H1 (cell line): ENCODE measurements at regions not wholly inside any gene's neighbourhood (a gene's known extent, or its start where the extent isn't known, plus 50 kb on each side); places are given as distances from the start of the nearest gene placed in this dataset.

Source experiments
- CTCF ChIA-PET: fragments of 300-600 bp; sonication (Branson Sonifier 250); formaldehyde crosslinking; loops from one replicate; lab custom pipeline; 2021; ENCODE audit not compliant: partially characterized antibody; lab: Charles Lee
- POLR2A ChIA-PET: fragments of 300-600 bp; sonication (Branson Sonifier 250); formaldehyde crosslinking; loops from one replicate; lab custom pipeline; 2021; ENCODE audit warnings: inconsistent platforms; ENCODE audit not compliant: partially characterized antibody; lab: Charles Lee
- DNase-seq, 2 experiments: peaks; one replicate each; pipeline versions ENCODE4 v3.0.0 to v3.0.0-alpha.2; 2010 to 2022; ENCODE audit warnings: low spot score in 2 of 2, low read depth in 1 of 2, mixed read lengths in 1 of 2
- FAIRE-seq: peaks from 2 replicates; lab custom pipeline; 2011; peaks lifted over from hg19 to GRCh38; lab: Jason Lieb, UNC
- H2AFZ ChIP-seq: 2 replicates; pipeline ENCODE4 v1.8.1; 2012; ENCODE audit warnings: low read length, inconsistent platforms
- H2AK5ac ChIP-seq: 2 replicates; pipeline ENCODE4 v1.6.1; 2013; ENCODE audit warnings: low read depth, low read length
- H2BK120ac ChIP-seq: replicated peaks from 2 replicates; pipeline ENCODE3; 2013; ENCODE audit warnings: low read depth, low read length, inconsistent platforms
- H2BK12ac ChIP-seq: 2 replicates; pipeline ENCODE4 v1.6.1; 2013; ENCODE audit warnings: low read depth, low read length
- H2BK15ac ChIP-seq: 2 replicates; pipeline ENCODE4 v1.6.1; 2013; ENCODE audit warnings: low read length
- H2BK20ac ChIP-seq: 2 replicates; pipeline ENCODE4 v1.6.1; 2013; ENCODE audit warnings: low read length
- H2BK5ac ChIP-seq: 2 replicates; pipeline ENCODE4 v1.6.1; 2013; ENCODE audit warnings: low read depth, low read length
- H3K14ac ChIP-seq: 2 replicates; pipeline ENCODE4 v1.6.1; 2013; ENCODE audit warnings: inconsistent platforms; ENCODE audit not compliant: insufficient read length
- H3K18ac ChIP-seq: 2 replicates; pipeline ENCODE4 v1.6.1; 2013; ENCODE audit warnings: low read length; ENCODE audit errors: extremely low read depth
- H3K23ac ChIP-seq: 2 replicates; pipeline ENCODE4 v1.6.1; 2013; ENCODE audit warnings: inconsistent platforms; ENCODE audit not compliant: insufficient read length
- H3K23me2 ChIP-seq: 2 replicates; pipeline ENCODE4 v1.6.1; 2013; ENCODE audit warnings: low read depth, low read length
- H3K27ac ChIP-seq: 2 replicates; pipeline ENCODE4 v1.6.1; 2011; ENCODE audit warnings: low read depth, low read length, inconsistent platforms
- H3K27me3 ChIP-seq, 4 experiments: replicated peaks in 1 of 4; 1 replicate in 1 of 4; 2 replicates in 3 of 4; pipeline versions ENCODE4 v1.6.1 to v1.8.1; 2011 to 2013; ENCODE audit warnings: low read length in 3 of 4, mild to moderate bottlenecking in 3 of 4, inconsistent platforms in 2 of 4, mixed read lengths in 2 of 4, moderate library complexity in 1 of 4; ENCODE audit not compliant: control insufficient read depth in 3 of 4, insufficient read depth in 3 of 4; ENCODE audit errors: extremely low read depth in 1 of 4
- H3K36me3 ChIP-seq, 4 experiments: 2 replicates each; pipeline versions ENCODE4 v1.6.1 to v1.8.1; 2011 to 2013; ENCODE audit warnings: mild to moderate bottlenecking in 4 of 4, low read length in 3 of 4, moderate library complexity in 2 of 4, control low read depth in 1 of 4, inconsistent platforms in 1 of 4; ENCODE audit not compliant: insufficient read depth in 4 of 4, control insufficient read depth in 2 of 4
- H3K4ac ChIP-seq: replicated peaks from 2 replicates; pipeline ENCODE3; 2013; ENCODE audit warnings: low read length, low read depth, mixed read lengths, inconsistent platforms; ENCODE audit not compliant: insufficient read length
- H3K4me1 ChIP-seq, 4 experiments: replicated peaks in 1 of 4; 1 replicate in 1 of 4; 2 replicates in 3 of 4; pipeline versions ENCODE4 v1.6.1 to v1.8.1; 2011 to 2013; ENCODE audit warnings: low read length in 3 of 4, inconsistent platforms in 2 of 4, mixed read lengths in 1 of 4; ENCODE audit not compliant: insufficient read depth in 4 of 4, control insufficient read depth in 3 of 4
- H3K4me2 ChIP-seq, 2 experiments: 2 replicates each; pipeline versions ENCODE4 v1.6.1 to v1.8.1; 2011 to 2013; ENCODE audit warnings: low read depth in 2 of 2, low read length in 2 of 2, control low read depth in 1 of 2, inconsistent platforms in 1 of 2, mild to moderate bottlenecking in 1 of 2; ENCODE audit not compliant: insufficient read depth in 1 of 2
- H3K4me3 ChIP-seq, 4 experiments: fragments of 200-600, 300-600 bp in 1 of 4; sonication (generic), shearing (Covaris generic), sonication (Bioruptor Twin) in 1 of 4; 2 replicates each; pipeline versions ENCODE4 v1.5.1 to v1.8.1; 2011 to 2016; ENCODE audit warnings: low read length in 4 of 4, low read depth in 3 of 4, control low read depth in 2 of 4, inconsistent platforms in 2 of 4, mild to moderate bottlenecking in 2 of 4, mixed read lengths in 1 of 4, moderate library complexity in 1 of 4; ENCODE audit not compliant: insufficient read depth in 2 of 4; ENCODE audit errors: extremely low read depth in 1 of 4
- H3K56ac ChIP-seq: replicated peaks from 2 replicates; pipeline ENCODE3; 2013; ENCODE audit warnings: low read depth, mild to moderate bottlenecking, mixed read lengths, low read length, inconsistent platforms; ENCODE audit not compliant: insufficient read length
- H3K79me1 ChIP-seq: 2 replicates; pipeline ENCODE4 v1.6.1; 2013; ENCODE audit warnings: low read depth, low read length, control low read depth
- H3K79me2 ChIP-seq, 2 experiments: 2 replicates each; pipeline versions ENCODE4 v1.6.1 to v1.8.1; 2012 to 2013; ENCODE audit warnings: low read length in 2 of 2, mild to moderate bottlenecking in 2 of 2, inconsistent platforms in 1 of 2; ENCODE audit not compliant: insufficient read depth in 2 of 2, control insufficient read depth in 1 of 2
- H3K9ac ChIP-seq, 4 experiments: replicated peaks in 1 of 4; 1 replicate in 1 of 4; 2 replicates in 3 of 4; pipeline versions ENCODE4 v1.6.1 to v1.8.1; 2011 to 2013; ENCODE audit warnings: low read depth in 3 of 4, low read length in 3 of 4, control low read depth in 2 of 4, mild to moderate bottlenecking in 2 of 4, moderate library complexity in 2 of 4, inconsistent platforms in 1 of 4; ENCODE audit errors: extremely low read depth in 1 of 4
- H3K9me3 ChIP-seq, 2 experiments: 2 replicates each; pipeline versions ENCODE4 v1.6.1 to v1.8.1; 2012 to 2013; ENCODE audit warnings: mild to moderate bottlenecking in 2 of 2, moderate library complexity in 2 of 2, control low read depth in 1 of 2, inconsistent platforms in 1 of 2, low read depth in 1 of 2, low read length in 1 of 2, mixed read lengths in 1 of 2; ENCODE audit not compliant: insufficient read depth in 2 of 2
- H4K20me1 ChIP-seq, 2 experiments: replicated peaks in 1 of 2; 2 replicates each; pipeline versions ENCODE3 to v1.8.1; 2011 to 2013; ENCODE audit warnings: inconsistent platforms in 2 of 2, low read length in 2 of 2, mild to moderate bottlenecking in 1 of 2; ENCODE audit not compliant: insufficient read depth in 2 of 2, control insufficient read depth in 1 of 2
- H4K5ac ChIP-seq: 2 replicates; pipeline ENCODE4 v1.6.1; 2013; ENCODE audit warnings: low read length, low read depth, mixed read lengths, inconsistent platforms; ENCODE audit not compliant: insufficient read length
- H4K8ac ChIP-seq: 2 replicates; pipeline ENCODE4 v1.8.0; 2013; ENCODE audit warnings: mild to moderate bottlenecking, moderate library complexity, low read length, inconsistent platforms; ENCODE audit not compliant: insufficient read depth; ENCODE audit errors: extremely low read depth
- H4K91ac ChIP-seq: replicated peaks from 2 replicates; pipeline ENCODE3; 2013; ENCODE audit warnings: low read length, mixed read lengths, inconsistent platforms; ENCODE audit not compliant: insufficient read length
- ASH2L ChIP-seq: fragments of 200-600, 300-600 bp; sonication (generic); IDR thresholded peaks from one replicate; pipeline ENCODE4 v1.7.1; 2017; ENCODE audit warnings: low read length
- BCL11A ChIP-seq, 2 experiments: IDR thresholded peaks; one replicate each; pipeline ENCODE4 v1.6.1; 2011; ENCODE audit warnings: low read depth in 2 of 2, low read length in 2 of 2, mild to moderate bottlenecking in 2 of 2
- HDAC2 ChIP-seq, 2 experiments: fragments of 300-600 bp in 1 of 2; sonication (generic) in 1 of 2; IDR thresholded peaks; 2 replicates each; pipeline ENCODE4 v1.6.1; 2011 to 2012; ENCODE audit warnings: low read depth in 2 of 2, low read length in 2 of 2, mild to moderate bottlenecking in 2 of 2, moderate library complexity in 2 of 2, borderline replicate concordance in 1 of 2, inconsistent platforms in 1 of 2
- MAFK ChIP-seq: IDR thresholded peaks from 2 replicates; pipeline ENCODE4 v1.6.1; 2012; ENCODE audit warnings: low read depth, mild to moderate bottlenecking, improper control_type of control experiment, low read length
- MAX ChIP-seq: IDR thresholded peaks from 2 replicates; pipeline ENCODE4 v1.6.1; 2012; ENCODE audit warnings: inconsistent platforms
- POU5F1 ChIP-seq: IDR thresholded peaks from 2 replicates; pipeline ENCODE4 v1.6.1; 2011; ENCODE audit warnings: low read depth, mild to moderate bottlenecking, low read length, moderate library complexity
- RFX5 ChIP-seq: IDR thresholded peaks from 2 replicates; pipeline ENCODE4 v1.6.1; 2011; ENCODE audit warnings: low read depth, low read length, improper control_type of control experiment, borderline replicate concordance
- SIRT6 ChIP-seq: IDR thresholded peaks from one replicate; pipeline ENCODE4 v1.7.1; 2012; ENCODE audit warnings: low read length, inconsistent platforms
- SIX5 ChIP-seq: IDR thresholded peaks from 2 replicates; pipeline ENCODE4 v1.6.1; 2011; ENCODE audit warnings: mild to moderate bottlenecking, low read depth, low read length
- SP1 ChIP-seq: IDR thresholded peaks from 2 replicates; pipeline ENCODE4 v1.6.1; 2011; ENCODE audit warnings: low read depth, low read length
- WGBS, 2 experiments: shearing (Covaris generic) in 1 of 2; methylation state at CpG; one replicate each; pipeline versions ENCODE4 v1.1.6 to v1.1.7; 2013 to 2015; ENCODE audit warnings: low lambda C conversion rate in 2 of 2, mixed read lengths in 2 of 2, inconsistent platforms in 1 of 2, low coverage in 1 of 2, missing lambda C conversion rate in 1 of 2; ENCODE audit not compliant: insufficient replicate concordance in 2 of 2, insufficient coverage in 1 of 2, insufficient read length in 1 of 2; ENCODE audit errors: extremely low coverage in 1 of 2, missing lambda C conversion rate in 1 of 2; 5-methylcytosine and 5-hydroxymethylcytosine counted together

GRCh38 chr7:156282816-156283215 lies 357.8 kb upstream of the RNF32 start:
- no peak overlapping the region for H2BK5ac ChIP-seq
- H3K14ac ChIP-seq, result no peak overlapping the region
- no peaks in the 10 kb centered on the region for H3K79me1 ChIP-seq
- no peak overlapping the region for H3K4me3 ChIP-seq
- H3K79me2 ChIP-seq, result no peaks in the 10 kb centered on the region
- TF ChIP-seq POU5F1 (no peak), SP1 (no peak), MAFK (no peak), SIX5 (no peak), SIRT6 (no peak), ASH2L (no peak), RFX5 (no peak), BCL11A (IDR thresholded peaks at IDR 0.05; ENCODE audit: low read depth in 2 of 2, low read length in 2 of 2) (no peak), HDAC2 (IDR thresholded peaks at IDR 0.05; ENCODE audit: borderline replicate concordance in 1 of 2, low read depth in 2 of 2, low read length in 2 of 2) (no peak), MAX (no peak)
- FAIRE-seq (no peak), DNase-seq (no peak)
- no peaks in the 10 kb centered on the region for H3K36me3 ChIP-seq
- H2AFZ ChIP-seq, result no peak overlapping the region
- H3K27ac ChIP-seq, result no peak overlapping the region
- no peak overlapping the region for H3K4ac ChIP-seq
- H3K9me3 ChIP-seq, result peaks cover 0 to 9% of the 10 kb centered on the region in 2 experiments; a peak in 2 of 4 replicates
- H2BK15ac ChIP-seq, result no peak overlapping the region
- H2BK20ac ChIP-seq, result no peak overlapping the region
- H3K4me1 ChIP-seq, result no peaks in the 10 kb centered on the region
- no peak overlapping the region for H2BK120ac ChIP-seq
- no peak overlapping the region for H2AK5ac ChIP-seq
- WGBS, 2 experiments, result 74% methylated on average over 2 of the region's 2 CpGs; no CpG with 5 or more reads in 1 of the 2 experiments
- H2BK12ac ChIP-seq, result no peak overlapping the region
- H4K20me1 ChIP-seq, result no peaks in the 10 kb centered on the region
- no peak overlapping the region for H3K9ac ChIP-seq
- no peak overlapping the region for H3K23ac ChIP-seq
- CTCF ChIA-PET, result no interaction called here
- H4K8ac ChIP-seq, result no peak overlapping the region
- no peak overlapping the region for H4K91ac ChIP-seq
- no peaks in the 10 kb centered on the region for H3K27me3 ChIP-seq
- no peak overlapping the region for H3K18ac ChIP-seq
- no peak overlapping the region for H3K56ac ChIP-seq
- no peak overlapping the region for H3K4me2 ChIP-seq
- POLR2A ChIA-PET, result no interaction called here
- H3K23me2 ChIP-seq, result no peaks in the 10 kb centered on the region
- H4K5ac ChIP-seq, result no peak overlapping the region
